Osteoblast (primary cell): ENCODE measurements at regions not wholly inside any gene's neighbourhood (a gene's known extent, or its start where the extent isn't known, plus 50 kb on each side); places are given as distances from the start of the nearest gene placed in this dataset.

Experiments
- DNase-seq: peaks from one replicate; pipeline ENCODE4 v3.0.0; 2011; ENCODE audit warnings: low spot score, mixed read lengths; ENCODE audit not compliant: insufficient read length; ENCODE audit errors: missing footprints
- H2AFZ ChIP-seq: 2 replicates; pipeline ENCODE4 v1.6.0; 2011; ENCODE audit warnings: mild to moderate bottlenecking, low read length
- H3K27ac ChIP-seq: 2 replicates; pipeline ENCODE4 v1.5.1; 2011; ENCODE audit warnings: mild to moderate bottlenecking, low read depth, low read length, moderate library complexity
- H3K27me3 ChIP-seq: 2 replicates; pipeline ENCODE4 v1.6.0; 2012; ENCODE audit warnings: mild to moderate bottlenecking, control low read depth, inconsistent platforms, low read length, moderate library complexity; ENCODE audit not compliant: insufficient read depth
- H3K36me3 ChIP-seq: 2 replicates; pipeline ENCODE4 v1.5.1; 2011; ENCODE audit warnings: mild to moderate bottlenecking, low read length, control low read depth, moderate library complexity; ENCODE audit not compliant: insufficient read depth
- H3K4me1 ChIP-seq: 2 replicates; pipeline ENCODE4 v1.5.1; 2011; ENCODE audit warnings: mild to moderate bottlenecking, low read length, control low read depth, moderate library complexity; ENCODE audit not compliant: insufficient read depth
- H3K4me2 ChIP-seq: 2 replicates; pipeline ENCODE4 v1.6.0; 2011; ENCODE audit warnings: mild to moderate bottlenecking, low read length; ENCODE audit not compliant: insufficient read depth
- H3K4me3 ChIP-seq: fragments of 200-600 bp; sonication (generic); 3 replicates; pipeline ENCODE4 v1.5.1; 2012; ENCODE audit warnings: mild to moderate bottlenecking, low read length, inconsistent platforms; ENCODE audit not compliant: insufficient read depth
- H3K79me2 ChIP-seq: 2 replicates; pipeline ENCODE4 v1.6.0; 2012; ENCODE audit warnings: mild to moderate bottlenecking, low read length, control low read depth, inconsistent platforms; ENCODE audit not compliant: insufficient read depth
- H3K9me3 ChIP-seq: 2 replicates; pipeline ENCODE4 v1.5.1; 2011; ENCODE audit warnings: low read depth, low read length, control low read depth
- H4K20me1 ChIP-seq: 2 replicates; pipeline ENCODE4 v1.6.0; 2012; ENCODE audit warnings: mild to moderate bottlenecking, low read length, control low read depth; ENCODE audit not compliant: insufficient read depth
- CTCF ChIP-seq: IDR thresholded peaks from 2 replicates; pipeline ENCODE4 v1.5.1; 2011; ENCODE audit warnings: mild to moderate bottlenecking, low read depth, low read length, moderate library complexity; ENCODE audit errors: extremely low read depth

GRCh38 chr1:218572050-218572449, 226.9 kb downstream of the TGFB2 start:
- Histone ChIP-seq H4K20me1 (no peaks in the 10 kb centered on the region), H3K27me3 (no peaks in the 10 kb centered on the region), H3K4me1 (peaks cover 7% of the 10 kb centered on the region), H3K4me2 (no peak overlapping the region), H3K4me3 (no peak overlapping the region), H3K36me3 (no peaks in the 10 kb centered on the region), H3K27ac (no peak overlapping the region), H3K9me3 (no peaks in the 10 kb centered on the region), H2AFZ (no peak overlapping the region), H3K79me2 (no peaks in the 10 kb centered on the region)
- no peak for DNase-seq
- TF ChIP-seq CTCF: no peak

- Histone ChIP-seq H3K4me1 (peaks cover 7% of the 10 kb centered on the region), H3K36me3 (no peaks in the 10 kb centered on the region), H4K20me1 (no peaks in the 10 kb centered on the region), H3K4me3 (no peak overlapping the region), H3K27me3 (no peaks in the 10 kb centered on the region), H3K27ac (no peak overlapping the region), H3K9me3 (no peaks in the 10 kb centered on the region), H3K79me2 (no peaks in the 10 kb centered on the region), H3K4me2 (no peak overlapping the region), H2AFZ (no peak overlapping the region)
- DNase-seq: no peak
- TF ChIP-seq CTCF: no peak
Measured at GRCh38 chr1:218573925-218574324, 228.8 kb downstream of the TGFB2 start.

GRCh38 chr1:218575079-218575478, 229.9 kb downstream of the TGFB2 start:
- H3K27me3 ChIP-seq: no peaks in the 10 kb centered on the region
- peaks cover 7% of the 10 kb centered on the region for H3K4me1 ChIP-seq
- H4K20me1 ChIP-seq: no peaks in the 10 kb centered on the region
- no peaks in the 10 kb centered on the region for H3K36me3 ChIP-seq
- TF ChIP-seq CTCF: no peak
- H3K79me2 ChIP-seq: no peaks in the 10 kb centered on the region
- no peak overlapping the region for H3K27ac ChIP-seq
- H3K4me3 ChIP-seq: no peak overlapping the region
- no peaks in the 10 kb centered on the region for H3K9me3 ChIP-seq
- DNase-seq: no peak
- H2AFZ ChIP-seq: no peak overlapping the region
- H3K4me2 ChIP-seq: no peak overlapping the region

GRCh38 chr1:218575856-218576255, 230.7 kb downstream of the TGFB2 start:
- no peak for TF ChIP-seq CTCF
- no peak for DNase-seq
- Histone ChIP-seq H3K9me3 (no peaks in the 10 kb centered on the region), H3K27me3 (no peaks in the 10 kb centered on the region), H3K4me3 (no peak overlapping the region), H3K79me2 (no peaks in the 10 kb centered on the region), H3K36me3 (no peaks in the 10 kb centered on the region), H4K20me1 (no peaks in the 10 kb centered on the region), H3K27ac (no peak overlapping the region), H2AFZ (no peak overlapping the region), H3K4me1 (peaks cover 7% of the 10 kb centered on the region), H3K4me2 (no peak overlapping the region)
